Activated naive CD4-positive, alpha-beta T cell treated with anti-CD3 and anti-CD28 coated beads for 36 hours (primary cell): ENCODE measurements at regions not wholly inside any gene's neighbourhood (a gene's known extent, or its start where the extent isn't known, plus 50 kb on each side); places are given as distances from the start of the nearest gene placed in this dataset.

ENCODE experiments used
- CTCF ChIA-PET: fragments of 350-600 bp; sonication (Branson Sonifier 250); formaldehyde crosslinking; loops from one replicate; lab custom pipeline; 2021; ENCODE audit warnings: antibody characterized with exemption; lab: Charles Lee
- DNase-seq: peaks from one replicate; pipeline ENCODE4 v3.0.0-alpha.2; 2020
- H3K27ac Mint-ChIP-seq: one replicate; pipeline ENCODE4 v1.8.0; 2021; ENCODE audit warnings: mild to moderate bottlenecking, mixed read lengths
- H3K27me3 Mint-ChIP-seq: one replicate; pipeline ENCODE4 v1.8.0; 2021; ENCODE audit warnings: low read depth, mixed read lengths
- H3K36me3 Mint-ChIP-seq: one replicate; pipeline ENCODE4 v1.8.0; 2021; ENCODE audit warnings: low read depth, mixed read lengths
- H3K4me1 Mint-ChIP-seq: one replicate; pipeline ENCODE4 v1.8.0; 2021; ENCODE audit warnings: low read depth, mixed read lengths
- H3K4me3 Mint-ChIP-seq: one replicate; pipeline ENCODE4 v1.8.0; 2021; ENCODE audit warnings: mild to moderate bottlenecking, moderate library complexity, mixed read lengths
- H3K9me3 Mint-ChIP-seq: one replicate; pipeline ENCODE4 v1.8.0; 2021; ENCODE audit warnings: mixed read lengths
- intact Hi-C: fragments of 100-400 bp; cut with micrococcal nuclease; formaldehyde crosslinking; loops from one replicate; pipeline ENCODE4 v1.15.1; 2023

DNA sequence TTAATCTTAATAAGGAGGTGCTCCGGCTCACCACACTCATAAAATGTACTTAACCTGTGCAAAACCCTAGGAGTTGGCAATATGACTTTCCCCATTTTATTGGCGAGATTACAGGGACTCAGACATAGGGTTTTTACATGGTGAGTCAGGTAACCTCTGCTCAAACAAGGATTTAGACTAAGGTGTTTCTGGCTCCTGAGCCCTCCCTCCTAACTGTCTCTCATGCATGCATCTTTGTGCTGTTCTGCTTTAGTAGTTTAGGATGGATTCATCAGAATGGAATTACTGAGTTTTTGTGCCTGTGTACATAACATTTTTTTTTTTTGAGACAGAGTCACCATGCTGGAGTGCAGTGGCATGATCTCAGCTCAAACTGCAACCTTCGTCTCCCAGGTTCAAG lies 993.3 kb upstream of the TMEM132C start:
- CTCF ChIA-PET = no interaction called here
- DNase-seq = no peak
- Mint-ChIP-seq H3K27ac (no peak overlapping the region), H3K36me3 (no peaks in the 10 kb centered on the region), H3K4me1 (no peaks in the 10 kb centered on the region), H3K9me3 (no peaks in the 10 kb centered on the region), H3K27me3 (peaks cover 25% of the 10 kb centered on the region), H3K4me3 (no peak overlapping the region)
- intact Hi-C loops = no loop called here

DNA sequence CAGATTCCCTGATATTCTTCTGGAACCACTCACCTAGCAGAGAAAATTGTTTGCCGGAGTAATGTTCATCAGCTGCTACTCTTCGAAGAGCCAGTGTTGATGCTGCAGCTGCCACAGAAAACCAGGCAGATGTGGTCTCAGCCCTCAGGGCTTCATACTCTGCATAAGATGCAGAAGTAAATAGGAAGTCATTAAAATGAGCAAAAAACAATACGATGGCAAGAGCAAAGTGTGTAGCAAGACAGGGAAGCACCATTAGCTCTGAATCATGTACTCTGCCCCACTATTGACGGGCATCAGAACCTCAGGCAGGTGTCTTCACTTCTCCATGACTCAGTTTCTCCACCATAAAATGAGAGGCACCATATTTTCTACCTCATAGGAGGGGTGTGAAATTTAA lies 991.6 kb upstream of the TMEM132C start:
- Mint-ChIP-seq H3K27ac (no peak overlapping the region), H3K4me3 (no peak overlapping the region), H3K36me3 (no peaks in the 10 kb centered on the region), H3K4me1 (no peaks in the 10 kb centered on the region), H3K9me3 (no peaks in the 10 kb centered on the region), H3K27me3 (peaks cover 35% of the 10 kb centered on the region)
- DNase-seq = no peak
- intact Hi-C loops = no loop called here
- CTCF ChIA-PET = no interaction called here

DNA sequence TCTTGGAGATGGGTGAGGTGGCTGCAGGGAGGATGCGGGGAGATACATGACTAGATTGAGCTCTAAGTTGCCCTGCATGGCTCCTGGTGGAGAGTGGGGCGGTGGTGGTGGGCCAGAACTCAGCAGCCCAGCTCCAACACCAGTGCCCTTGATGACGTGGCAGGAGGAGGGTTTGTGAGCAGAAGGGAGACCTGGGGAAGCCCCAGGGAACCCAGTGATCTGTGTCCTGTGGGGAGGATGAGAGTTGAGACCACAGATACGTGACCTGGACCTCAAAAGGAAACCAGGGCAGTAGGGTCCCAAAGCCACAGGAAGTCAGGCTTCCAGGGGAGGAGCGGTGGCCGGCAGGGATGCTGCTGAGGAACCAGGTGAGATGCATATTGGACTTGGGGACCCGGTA lies 989.1 kb upstream of the TMEM132C start:
- intact Hi-C loops = no loop called here
- H3K9me3 Mint-ChIP-seq = no peaks in the 10 kb centered on the region
- H3K27me3 Mint-ChIP-seq = peaks cover 35% of the 10 kb centered on the region
- H3K4me3 Mint-ChIP-seq = no peak overlapping the region
- no peaks in the 10 kb centered on the region for H3K4me1 Mint-ChIP-seq
- peak overlapping the region; percentile 47 for H3K27ac Mint-ChIP-seq
- CTCF ChIA-PET = interaction anchor here (0.6 kb wide), 1 partner anchor 401 kb away, joined by 6 read pairs; no protein-coding TSS in a partner anchor
- H3K36me3 Mint-ChIP-seq = no peaks in the 10 kb centered on the region
- no peak for DNase-seq

DNA sequence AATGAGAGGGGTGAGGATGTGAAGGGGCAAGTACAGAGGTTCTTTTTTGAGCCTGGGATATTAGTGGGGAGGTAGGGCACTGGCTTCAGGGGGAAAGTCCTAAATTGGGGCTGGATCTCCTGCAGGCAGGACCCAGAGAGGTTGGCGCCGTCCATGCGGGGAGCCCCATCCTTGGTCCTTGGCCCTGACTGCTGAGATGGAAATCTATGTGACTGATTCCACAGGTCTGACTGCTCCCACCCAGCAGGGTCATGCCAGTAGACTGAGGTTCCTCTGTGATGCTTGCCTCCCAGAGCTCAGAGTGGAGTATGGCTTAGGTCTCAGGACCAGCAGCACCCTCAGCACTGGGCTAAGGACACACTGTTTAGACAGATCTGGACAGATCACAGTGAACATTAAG lies 988.6 kb upstream of the TMEM132C start:
- no peak overlapping the region for H3K4me3 Mint-ChIP-seq

DNA sequence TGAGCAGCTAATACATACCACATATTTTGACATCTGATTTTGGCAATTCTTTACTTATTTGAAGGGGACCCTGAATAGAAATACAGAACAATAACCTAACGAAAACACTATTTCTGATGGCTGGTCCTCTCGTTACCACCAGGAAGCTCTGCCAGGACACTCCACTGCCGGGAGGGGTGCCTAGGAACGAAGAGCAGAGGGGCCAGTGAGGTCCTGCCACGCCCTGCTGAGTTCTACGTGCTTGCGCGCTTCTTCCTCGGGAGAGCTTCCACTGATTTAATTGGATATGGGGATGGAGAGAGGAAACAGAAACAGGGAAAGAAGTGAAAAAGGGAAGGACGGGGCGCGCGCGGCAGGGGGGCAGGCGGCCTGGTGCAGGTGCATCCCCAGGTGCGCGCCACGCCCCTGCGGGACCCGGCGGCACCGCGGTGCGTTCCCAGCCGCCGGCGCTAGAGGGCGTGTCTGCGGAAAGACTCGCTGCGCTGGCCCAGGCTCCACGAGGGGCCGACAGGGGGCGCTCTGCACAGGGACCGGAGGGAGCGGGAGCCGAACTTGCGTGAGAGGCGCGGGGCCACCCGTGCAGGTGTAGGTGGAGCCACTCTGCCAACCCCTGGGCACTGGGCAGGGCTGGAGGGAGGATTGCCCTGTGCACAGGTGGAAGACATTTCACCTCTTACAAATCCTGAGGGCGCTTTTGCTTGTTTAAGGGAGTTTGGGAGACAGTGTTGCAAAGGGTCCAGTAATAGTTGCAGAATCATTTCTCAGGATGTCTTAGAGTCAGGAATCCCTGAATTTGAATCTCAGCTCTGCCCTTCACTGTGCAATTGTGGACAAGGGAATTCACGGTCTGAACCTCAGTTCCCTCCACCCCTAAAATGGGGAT lies 986.3 kb upstream of the TMEM132C start:
- H3K4me1 Mint-ChIP-seq = no peaks in the 10 kb centered on the region
- peak; percentile 77 for DNase-seq
- no peak overlapping the region for H3K27ac Mint-ChIP-seq
- no peaks in the 10 kb centered on the region for H3K9me3 Mint-ChIP-seq
- H3K36me3 Mint-ChIP-seq = no peaks in the 10 kb centered on the region
- no peak overlapping the region for H3K4me3 Mint-ChIP-seq
- H3K27me3 Mint-ChIP-seq = peaks cover 25% of the 10 kb centered on the region
- intact Hi-C loops = loop anchor here (1.0 to 5.0 kb wide), 4 partner anchors 101 to 787 kb away; no protein-coding TSS in a partner anchor
- CTCF ChIA-PET = interaction anchor here (0.6 to 1.6 kb wide), 6 partner anchors 17 to 110 kb away, joined by 3 to 4 read pairs (median 3); no protein-coding TSS in a partner anchor

More for the DNA sequence above, 988.6 kb upstream of the TMEM132C start:
- Mint-ChIP-seq H3K4me1 (no peaks in the 10 kb centered on the region), H3K27ac (no peak overlapping the region), H3K27me3 (peaks cover 35% of the 10 kb centered on the region), H3K9me3 (no peaks in the 10 kb centered on the region), H3K36me3 (no peaks in the 10 kb centered on the region)
- no peak for DNase-seq
- CTCF ChIA-PET = interaction anchor here (0.6 kb wide), 1 partner anchor 402 kb away, joined by 6 read pairs; no protein-coding TSS in a partner anchor
- intact Hi-C loops = no loop called here

DNA sequence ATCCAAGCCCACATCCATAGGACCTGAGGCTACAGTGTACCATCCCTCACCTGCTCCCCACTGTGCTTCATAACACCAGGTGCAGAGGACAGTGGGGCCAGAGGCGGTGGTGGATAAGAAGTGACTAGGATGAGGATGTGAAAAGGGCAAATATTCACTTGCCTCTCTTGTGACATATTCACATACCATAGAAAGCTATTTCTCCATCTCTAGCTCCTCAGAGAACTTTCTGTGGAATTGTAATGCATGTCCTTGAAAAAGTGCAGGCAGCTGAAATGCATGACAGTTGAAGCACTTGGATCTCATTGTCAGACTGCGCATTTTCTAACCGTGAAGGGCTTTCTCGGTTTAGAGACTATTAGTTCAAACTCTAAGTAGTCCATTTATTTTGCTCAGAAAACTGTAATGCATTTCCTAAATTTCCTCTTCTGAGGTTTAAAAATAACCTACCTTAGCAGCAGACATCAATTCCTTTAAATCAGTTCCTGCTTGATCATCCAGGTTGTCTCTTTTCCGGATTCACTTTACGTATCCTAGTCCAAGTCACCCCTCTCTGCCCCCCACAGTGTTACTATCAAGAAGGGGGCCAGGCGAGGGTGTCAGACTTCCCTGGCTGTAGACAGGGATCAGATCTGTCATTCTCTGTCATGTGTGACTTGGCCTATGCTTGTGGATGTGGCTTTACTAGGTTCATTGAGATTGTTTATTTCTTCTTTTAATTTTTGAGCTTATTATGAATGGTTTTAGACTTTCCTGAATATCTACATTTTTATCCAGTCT lies 984.0 kb upstream of the TMEM132C start:
- no peak for DNase-seq
- Mint-ChIP-seq H3K4me3 (no peak overlapping the region), H3K36me3 (no peaks in the 10 kb centered on the region), H3K4me1 (no peaks in the 10 kb centered on the region), H3K27me3 (peaks cover 18% of the 10 kb centered on the region), H3K27ac (no peak overlapping the region), H3K9me3 (no peaks in the 10 kb centered on the region)
- intact Hi-C loops = loop anchor here (5.0 kb wide), 3 partner anchors 156 to 784 kb away; no protein-coding TSS in a partner anchor
- CTCF ChIA-PET = interaction anchor here (0.7 to 1.5 kb wide), 4 partner anchors 10 to 174 kb away, joined by 3 to 4 read pairs (median 4); no protein-coding TSS in a partner anchor

DNA sequence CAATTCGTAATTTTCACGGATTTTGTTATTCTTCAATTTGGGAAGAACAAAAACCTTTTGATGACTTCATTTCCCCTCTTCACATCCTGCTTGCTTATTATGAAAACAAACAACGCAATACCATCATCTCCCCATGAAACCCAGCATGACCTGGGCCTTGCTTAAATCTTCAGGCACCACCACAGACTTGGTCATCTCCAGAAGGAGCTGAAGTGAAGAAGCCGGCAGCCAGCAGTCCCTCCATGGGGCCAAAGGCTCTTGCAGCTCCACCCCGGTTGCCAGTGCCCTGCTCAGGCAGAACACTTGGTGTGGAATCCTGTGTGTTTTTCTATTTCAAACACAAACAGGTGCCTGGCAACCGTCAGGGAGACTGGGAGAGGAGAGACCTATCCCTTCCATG lies 982.9 kb upstream of the TMEM132C start:
- Mint-ChIP-seq H3K9me3 (no peaks in the 10 kb centered on the region), H3K27ac (no peak overlapping the region), H3K27me3 (peaks cover 11% of the 10 kb centered on the region), H3K4me3 (no peak overlapping the region), H3K4me1 (no peaks in the 10 kb centered on the region), H3K36me3 (no peaks in the 10 kb centered on the region)
- CTCF ChIA-PET = interaction anchor here (1.4 kb wide), 1 partner anchor 9 kb away, joined by 5 read pairs; no protein-coding TSS in a partner anchor
- DNase-seq = no peak
- intact Hi-C loops = loop anchor here (5.0 kb wide), 3 partner anchors 157 to 783 kb away; no protein-coding TSS in a partner anchor

DNA sequence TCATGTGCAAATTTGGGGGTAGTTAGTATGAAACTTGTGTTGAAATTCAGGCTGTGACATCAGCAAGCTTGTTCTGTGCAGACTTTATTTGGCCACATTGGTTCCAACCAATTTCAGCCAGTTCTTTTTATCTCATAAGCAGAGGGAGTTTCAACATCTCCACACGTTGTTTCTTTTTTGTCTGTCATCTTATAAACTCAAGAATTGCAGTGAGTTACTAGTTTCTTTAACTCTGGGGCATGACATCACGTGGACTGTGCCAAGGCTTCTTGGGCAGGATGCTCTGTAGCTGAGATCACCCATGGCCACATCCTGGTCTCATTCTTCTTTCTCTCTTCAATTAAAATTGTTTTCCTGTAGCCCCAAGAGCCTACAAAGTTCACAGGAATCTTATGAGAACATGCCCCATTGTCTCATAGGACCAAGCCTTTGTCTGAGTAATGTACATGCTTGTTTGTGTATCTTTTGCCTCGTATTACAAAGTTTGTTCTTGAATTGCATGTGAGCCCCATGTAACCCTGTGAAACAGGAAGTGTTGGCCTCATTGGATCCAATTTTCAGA lies 982.0 kb upstream of the TMEM132C start:
- no peaks in the 10 kb centered on the region for H3K4me1 Mint-ChIP-seq
- H3K9me3 Mint-ChIP-seq = no peaks in the 10 kb centered on the region
- intact Hi-C loops = loop anchor here (5.0 kb wide), 3 partner anchors 158 to 782 kb away; no protein-coding TSS in a partner anchor
- H3K27me3 Mint-ChIP-seq = peaks cover 6% of the 10 kb centered on the region
- H3K27ac Mint-ChIP-seq = no peak overlapping the region
- H3K36me3 Mint-ChIP-seq = no peaks in the 10 kb centered on the region
- DNase-seq = no peak
- no peak overlapping the region for H3K4me3 Mint-ChIP-seq
- CTCF ChIA-PET = interaction anchor here (1.4 kb wide), 1 partner anchor 8 kb away, joined by 5 read pairs; no protein-coding TSS in a partner anchor

DNA sequence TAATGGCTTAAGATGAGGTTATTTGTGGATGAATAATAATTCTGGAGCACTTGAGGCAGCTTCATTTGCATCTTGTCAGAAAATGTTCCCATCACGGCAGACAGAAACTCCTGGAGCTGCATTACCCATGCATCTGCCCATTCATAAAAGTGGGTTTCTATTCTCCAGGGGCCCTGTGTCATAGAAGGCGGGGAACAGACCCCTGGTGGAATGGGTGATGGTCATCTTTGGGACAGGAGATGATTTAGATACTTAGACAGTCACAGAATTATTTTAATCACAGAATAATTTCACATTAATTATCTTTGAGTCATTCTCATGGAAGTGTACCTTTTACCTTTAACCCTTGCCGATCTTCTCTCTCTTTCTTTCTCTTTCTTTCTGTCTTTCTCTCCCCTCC lies 980.7 kb upstream of the TMEM132C start:
- H3K9me3 Mint-ChIP-seq = no peaks in the 10 kb centered on the region
- no peak overlapping the region for H3K27ac Mint-ChIP-seq
- H3K27me3 Mint-ChIP-seq = peaks cover 3% of the 10 kb centered on the region
- CTCF ChIA-PET = no interaction called here
- no peak overlapping the region for H3K4me3 Mint-ChIP-seq
- intact Hi-C loops = no loop called here
- H3K36me3 Mint-ChIP-seq = no peaks in the 10 kb centered on the region
- no peaks in the 10 kb centered on the region for H3K4me1 Mint-ChIP-seq
- DNase-seq = no peak

DNA sequence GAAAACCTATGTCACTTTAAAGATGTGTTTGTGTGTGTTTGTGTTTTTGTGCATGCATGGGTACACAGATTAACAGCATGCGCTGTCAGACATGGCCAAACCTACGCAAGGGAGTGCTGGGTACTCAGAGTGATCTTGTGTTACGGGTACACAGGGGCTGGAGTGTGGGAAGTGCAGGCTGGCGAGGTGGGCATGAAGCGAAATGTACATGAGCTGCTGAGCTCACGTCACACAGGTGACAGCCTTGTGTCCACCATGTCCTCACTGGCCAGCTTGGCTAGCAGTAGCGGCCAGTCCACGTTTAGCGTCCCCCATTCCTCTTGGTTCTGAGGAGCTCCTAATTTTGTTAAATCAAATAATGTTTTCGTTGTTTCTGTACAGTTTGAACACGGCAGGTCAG lies 979.7 kb upstream of the TMEM132C start:
- H3K27me3 Mint-ChIP-seq = peaks cover 3% of the 10 kb centered on the region
- no peaks in the 10 kb centered on the region for H3K4me1 Mint-ChIP-seq
- no peak overlapping the region for H3K4me3 Mint-ChIP-seq
- no peaks in the 10 kb centered on the region for H3K36me3 Mint-ChIP-seq
- intact Hi-C loops = no loop called here
- CTCF ChIA-PET = interaction anchor here (0.5 to 1.3 kb wide), 3 partner anchors 94 to 290 kb away, joined by 3 to 4 read pairs (median 3); no protein-coding TSS in a partner anchor
- DNase-seq = no peak
- H3K9me3 Mint-ChIP-seq = no peaks in the 10 kb centered on the region
- H3K27ac Mint-ChIP-seq = no peak overlapping the region

DNA sequence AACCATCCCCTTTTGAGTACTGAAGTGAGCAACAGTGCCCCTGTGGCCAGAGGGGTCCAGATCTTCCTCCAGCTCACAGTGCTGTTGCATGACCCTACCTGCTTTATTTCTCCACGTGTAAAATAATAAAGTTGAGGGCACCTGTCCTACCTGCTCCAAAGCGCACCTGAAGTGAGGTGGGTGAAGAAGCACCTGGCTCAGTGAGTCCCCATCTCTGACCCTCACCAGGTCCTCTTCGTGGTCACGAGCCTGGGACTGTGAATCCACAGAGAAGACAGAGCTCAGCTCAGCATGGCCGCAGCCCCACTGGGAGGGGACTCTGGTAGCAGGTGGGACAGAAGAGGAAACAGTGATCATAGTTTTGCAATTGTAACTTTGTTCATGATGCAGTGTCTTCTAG lies 976.7 kb upstream of the TMEM132C start:
- intact Hi-C loops = no loop called here
- Mint-ChIP-seq H3K27me3 (peaks cover 3% of the 10 kb centered on the region), H3K9me3 (no peaks in the 10 kb centered on the region), H3K36me3 (no peaks in the 10 kb centered on the region), H3K4me1 (no peaks in the 10 kb centered on the region), H3K27ac (no peak overlapping the region), H3K4me3 (no peak overlapping the region)
- DNase-seq = no peak
- CTCF ChIA-PET = interaction anchor here (0.6 to 1.3 kb wide), 3 partner anchors 69 to 182 kb away, joined by 3 to 4 read pairs (median 4); no protein-coding TSS in a partner anchor
